K562 (cell line): ENCODE measurements at regions not wholly inside any gene's neighbourhood (a gene's known extent, or its start where the extent isn't known, plus 50 kb on each side); places are given as distances from the start of the nearest gene placed in this dataset.

Source experiments
- ATAC-seq: fragments of 200-7000 bp; cut with Tn5 transposase; 3 replicates; pipeline ENCODE4 v1.9.1; 2020; ENCODE audit warnings: moderate library complexity
- BruUV-seq: library from RNA; stranded (reverse); fragments of 400-500 nt; replicated peaks from 2 replicates; lab custom pipeline; 2021; lab: Mats Ljungman, UMichigan
- CTCF ChIA-PET: fragments of 300-600 bp; formaldehyde crosslinking; extraction: SDS; loops from one replicate; lab custom pipeline; 2021; ENCODE audit warnings: low intra/inter-chr PET ratio; lab: Yijun Ruan, JAX
- POLR2A ChIA-PET: fragments of 300-600, 350-650 bp; sonication (Branson Sonifier 250); formaldehyde crosslinking; extraction: SDS; loops from one replicate; lab custom pipeline; 2021; ENCODE audit warnings: antibody characterized with exemption, inconsistent platforms; lab: Yijun Ruan, JAX
- DNase-seq, 4 experiments: peaks; one replicate each; pipeline versions ENCODE4 v3.0.0 to v3.0.0-alpha.2; 2011 to 2018; ENCODE audit warnings: low spot score in 3 of 4, mixed read lengths in 3 of 4; ENCODE audit errors: extremely low read depth in 1 of 4
- FAIRE-seq: peaks from 2 replicates; lab custom pipeline; 2011; peaks lifted over from hg19 to GRCh38; lab: Jason Lieb, UNC
- H2AFZ ChIP-seq: 2 replicates; pipeline ENCODE4 v1.6.0; 2011; ENCODE audit warnings: low read depth, low read length, control low read depth, inconsistent platforms
- H3K27ac ChIP-seq: fragments of 200-600 bp; 3 replicates; pipeline ENCODE4 v1.8.0; 2011; ENCODE audit warnings: low read depth, mild to moderate bottlenecking, control low read depth, inconsistent platforms, low read length, moderate library complexity, mixed read lengths; ENCODE audit errors: extremely low read depth
- H3K27me3 ChIP-seq, 2 experiments: fragments of 300-600 bp in 1 of 2; 2 replicates in 1 of 2; 3 replicates in 1 of 2; pipeline versions ENCODE4 v1.6.0 to v1.8.0; 2011; ENCODE audit warnings: inconsistent platforms in 2 of 2, low read length in 2 of 2, mild to moderate bottlenecking in 1 of 2, mixed read lengths in 1 of 2, moderate library complexity in 1 of 2; ENCODE audit not compliant: control insufficient read depth in 2 of 2, insufficient read depth in 2 of 2
- H3K36me3 ChIP-seq: fragments of 300-600 bp; 3 replicates; pipeline ENCODE4 v1.8.0; 2011; ENCODE audit warnings: mild to moderate bottlenecking, low read length, inconsistent platforms; ENCODE audit not compliant: control insufficient read depth, insufficient read depth
- H3K4me1 ChIP-seq, 2 experiments: fragments of 200-600 bp in 1 of 2; replicated peaks in 1 of 2; 2 replicates in 1 of 2; 3 replicates in 1 of 2; pipeline versions ENCODE4 v1.5.1 to v1.8.0; 2011; ENCODE audit warnings: inconsistent platforms in 2 of 2, low read length in 2 of 2, mild to moderate bottlenecking in 1 of 2, mixed read lengths in 1 of 2, moderate library complexity in 1 of 2; ENCODE audit not compliant: control insufficient read depth in 2 of 2, insufficient read depth in 2 of 2
- H3K4me2 ChIP-seq: 2 replicates; pipeline ENCODE4 v1.6.1; 2011; ENCODE audit warnings: low read length, control low read depth, inconsistent platforms, mixed read lengths; ENCODE audit not compliant: insufficient read depth
- H3K4me3 ChIP-seq: fragments of 200-600 bp; sonication (generic), shearing (Covaris generic); 2 replicates; pipeline ENCODE4 v1.5.1; 2016; ENCODE audit warnings: control low read depth, inconsistent platforms
- H3K79me2 ChIP-seq: fragments of 200-600 bp; 3 replicates; pipeline ENCODE4 v1.8.0; 2011; ENCODE audit warnings: low read length, inconsistent platforms; ENCODE audit not compliant: control insufficient read depth, insufficient read depth
- H3K9ac ChIP-seq, 2 experiments: 2 replicates each; pipeline versions ENCODE4 v1.6.0 to v1.6.1; 2011; ENCODE audit warnings: low read depth in 2 of 2, low read length in 2 of 2, control low read depth in 1 of 2, inconsistent platforms in 1 of 2, mild to moderate bottlenecking in 1 of 2, mixed read lengths in 1 of 2; ENCODE audit not compliant: insufficient read depth in 1 of 2
- H3K9me1 ChIP-seq: one replicate; pipeline ENCODE4 v1.6.0; 2011; ENCODE audit warnings: inconsistent platforms, mild to moderate bottlenecking, low read length, moderate library complexity; ENCODE audit not compliant: control insufficient read depth, insufficient read depth
- H3K9me3 ChIP-seq: replicated peaks from 2 replicates; pipeline ENCODE4 v1.5.1; 2011; ENCODE audit warnings: low read depth, low read length, inconsistent platforms; ENCODE audit not compliant: control insufficient read depth, insufficient read depth
- H4K20me1 ChIP-seq: replicated peaks from 2 replicates; pipeline ENCODE4 v1.6.1; 2011; ENCODE audit warnings: low read length, inconsistent platforms, mixed read lengths; ENCODE audit not compliant: control insufficient read depth, insufficient read depth
- FOXA1 ChIP-seq: fragments of 450-650 bp; IDR thresholded peaks from 2 replicates; pipeline ENCODE4 v1.6.1; 2016; ENCODE audit warnings: mild to moderate bottlenecking, borderline replicate concordance
- HDAC3 ChIP-seq: fragments of 450-650 bp; IDR thresholded peaks from 2 replicates; pipeline ENCODE4 v1.6.1; 2018; ENCODE audit warnings: borderline replicate concordance, mild to moderate bottlenecking, moderate library complexity; ENCODE audit not compliant: partially characterized antibody
- HEY1 ChIP-seq: fragments of 250-450 bp; sonication (Bioruptor Pico); IDR thresholded peaks from 2 replicates; pipeline ENCODE4 v1.5.0; 2020; ENCODE audit warnings: mild to moderate bottlenecking, moderate library complexity, borderline replicate concordance
- KAT2B ChIP-seq: IDR thresholded peaks from one replicate; pipeline ENCODE4 v1.6.1; 2012; ENCODE audit warnings: low read depth, mild to moderate bottlenecking, control low read depth, inconsistent platforms, low read length, moderate library complexity
- KDM4B ChIP-seq, 2 experiments: fragments of 450-650 bp in 1 of 2; sonication (generic) in 1 of 2; IDR thresholded peaks; 2 replicates each; pipeline ENCODE4 v1.6.1; 2016 to 2017; ENCODE audit warnings: borderline replicate concordance in 2 of 2, antibody characterized with exemption in 1 of 2, low read depth in 1 of 2, mild to moderate bottlenecking in 1 of 2
- MAZ ChIP-seq, 2 experiments: fragments of 450-650 bp in 1 of 2; sonication (generic) in 1 of 2; formaldehyde crosslinking; IDR thresholded peaks in 1 of 2; conservative IDR thresholded peaks in 1 of 2; 2 replicates each; pipeline versions ENCODE4 v1.4.0 to v1.5.0; 2020; ENCODE audit warnings: mild to moderate bottlenecking in 1 of 2, missing genetic modification reagents in 1 of 2
- NR3C1 ChIP-seq: sonication (generic); formaldehyde crosslinking; IDR thresholded peaks from 2 replicates; pipeline ENCODE4 v1.8.1; 2022; ENCODE audit warnings: missing genetic modification reagents
- RBM17 ChIP-seq: fragments of 200-400 bp; formaldehyde crosslinking; IDR thresholded peaks from 2 replicates; pipeline ENCODE4 v1.6.1; 2017; ENCODE audit warnings: low read depth, mild to moderate bottlenecking, low read length, borderline replicate concordance
- SMAD1 ChIP-seq: fragments of 150-350 bp; IDR thresholded peaks from 2 replicates; pipeline ENCODE4 v1.6.1; 2014; ENCODE audit warnings: low read length, low read depth; ENCODE audit not compliant: partially characterized antibody
- SRSF1 ChIP-seq: fragments of 200-400 bp; formaldehyde crosslinking; IDR thresholded peaks from 2 replicates; pipeline ENCODE4 v1.6.1; 2017; ENCODE audit warnings: mild to moderate bottlenecking, low read depth, low read length, moderate library complexity
- ZBTB8A ChIP-seq: fragments of 450-650 bp; IDR thresholded peaks from 2 replicates; pipeline ENCODE4 v1.6.1; 2018; ENCODE audit warnings: mild to moderate bottlenecking, moderate library complexity; ENCODE audit not compliant: partially characterized antibody
- ZNF165 ChIP-seq: fragments of 250-450 bp; sonication (Bioruptor Pico); IDR thresholded peaks from 2 replicates; pipeline ENCODE4 v1.4.0; 2020; ENCODE audit warnings: borderline replicate concordance
- ZNF408 ChIP-seq: fragments of 250-450 bp; sonication (Bioruptor Pico); IDR thresholded peaks from 2 replicates; pipeline ENCODE4 v1.4.0; 2020; ENCODE audit warnings: low read depth, mild to moderate bottlenecking, moderate library complexity
- ZZZ3 ChIP-seq: fragments of 450-650 bp; IDR thresholded peaks from 2 replicates; pipeline ENCODE4 v1.6.1; 2016; ENCODE audit warnings: antibody characterized with exemption, mild to moderate bottlenecking, moderate library complexity
- WGBS: fragments of 100-300 bp; shearing (Covaris generic); methylation state at CpG from one replicate; pipeline ENCODE4 v1.1.6; 2016; ENCODE audit warnings: low coverage, mixed read lengths; ENCODE audit not compliant: insufficient coverage; ENCODE audit errors: missing lambda C conversion rate; 5-methylcytosine and 5-hydroxymethylcytosine counted together
- in situ Hi-C: fragments of 300-500 bp; cut with MboI; formaldehyde crosslinking; loops from 4 replicates; pipeline ENCODE4 v1.15.0; 2018; ENCODE audit warnings: inconsistent platforms, mixed read lengths
- intact Hi-C: fragments of 100-400 bp; cut with micrococcal nuclease; formaldehyde crosslinking; loops from 2 replicates; pipeline ENCODE4 v1.14.2; 2022
- TF ChIP-seq, protein P1 (sequence below): fragments of 200-800 bp; sonication (Bioruptor generic); IDR thresholded peaks from 2 replicates; pipeline ENCODE4 v1.6.1; 2017; ENCODE audit warnings: missing genetic modification characterization, missing compliant biosample characterization

DNA sequence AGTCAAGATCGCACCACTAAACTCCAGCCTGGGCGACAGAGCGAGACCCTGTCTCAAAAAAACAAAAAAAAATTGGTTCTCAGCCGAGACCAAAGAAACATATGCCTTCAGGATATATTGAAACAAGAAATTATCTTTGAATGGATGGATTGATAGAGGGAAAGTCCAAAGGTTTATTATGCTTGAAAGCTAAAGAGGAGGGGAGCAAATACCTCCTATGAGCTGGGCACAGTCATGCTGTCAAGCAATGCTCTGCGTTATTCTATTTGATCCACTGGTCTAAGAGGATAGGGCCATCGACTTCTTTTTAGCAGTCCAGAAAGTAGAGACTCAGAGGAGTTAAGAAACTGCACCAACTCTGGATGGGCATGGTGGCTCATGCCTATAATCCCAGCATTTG lies 85.9 kb upstream of the SLC34A2 start:
- H4K20me1 ChIP-seq = no peaks in the 10 kb centered on the region; the same call in 1 of the 2 replicates
- no peak overlapping the region for H2AFZ ChIP-seq
- no peaks in the 10 kb centered on the region for H3K79me2 ChIP-seq
- intact Hi-C loops = no loop called here
- no peak overlapping the region for H3K4me3 ChIP-seq
- FAIRE-seq (no peak), ATAC-seq (no peak), DNase-seq (no peak)
- H3K4me1 ChIP-seq = no peaks in the 10 kb centered on the region
- POLR2A ChIA-PET = no interaction called here
- no TSS peak for BruUV-seq
- WGBS = 0% methylated on average over 6 of the region's 6 CpGs
- H3K9me1 ChIP-seq = no peaks in the 10 kb centered on the region
- H3K27ac ChIP-seq = no peak overlapping the region
- H3K9me3 ChIP-seq = no peaks in the 10 kb centered on the region
- in situ Hi-C loops = no loop called here
- H3K9ac ChIP-seq = no peak overlapping the region
- H3K27me3 ChIP-seq = peaks cover 16 to 35% of the 10 kb centered on the region in 2 experiments; a peak in 4 of 5 replicates
- H3K36me3 ChIP-seq = no peaks in the 10 kb centered on the region
- TF ChIP-seq SRSF1 (no peak), HEY1 (CRISPR knock-in tag) (no peak)
- no peak overlapping the region for H3K4me2 ChIP-seq
- CTCF ChIA-PET = no interaction called here

- Histone ChIP-seq H3K4me1 (no peaks in the 10 kb centered on the region), H3K79me2 (no peaks in the 10 kb centered on the region), H3K4me2 (no peak overlapping the region), H3K27ac (no peak overlapping the region), H2AFZ (no peak overlapping the region), H3K4me3 (no peak overlapping the region), H3K9ac (no peak overlapping the region), H4K20me1 (no peaks in the 10 kb centered on the region), H3K9me1 (no peaks in the 10 kb centered on the region), H3K36me3 (no peaks in the 10 kb centered on the region), H3K9me3 (no peaks in the 10 kb centered on the region), H3K27me3 (peaks cover 23 to 48% of the 10 kb centered on the region in 2 experiments)
- ChIA-PET CTCF (no interaction called here), POLR2A (interaction anchor here (1.0 kb wide), 1 partner anchor 9 kb away, joined by 3 read pairs; no protein-coding TSS in a partner anchor)
- no TSS peak for BruUV-seq
- intact Hi-C loops (no loop called here), in situ Hi-C loops (no loop called here)
- ATAC-seq (no peak), FAIRE-seq (no peak), DNase-seq (no peak)
- 2% methylated on average over 2 of the region's 2 CpGs for WGBS
- TF ChIP-seq HDAC3 = no peak
- TF ChIP-seq RBM17 = no peak
- TF ChIP-seq ZBTB8A = no peak
- no peak for TF ChIP-seq KDM4B (IDR thresholded peaks at IDR 0.05; ENCODE audit: borderline replicate concordance in 2 of 2, low read depth in 1 of 2)
- TF ChIP-seq ZNF165 = no peak
- TF ChIP-seq, protein P1, sequence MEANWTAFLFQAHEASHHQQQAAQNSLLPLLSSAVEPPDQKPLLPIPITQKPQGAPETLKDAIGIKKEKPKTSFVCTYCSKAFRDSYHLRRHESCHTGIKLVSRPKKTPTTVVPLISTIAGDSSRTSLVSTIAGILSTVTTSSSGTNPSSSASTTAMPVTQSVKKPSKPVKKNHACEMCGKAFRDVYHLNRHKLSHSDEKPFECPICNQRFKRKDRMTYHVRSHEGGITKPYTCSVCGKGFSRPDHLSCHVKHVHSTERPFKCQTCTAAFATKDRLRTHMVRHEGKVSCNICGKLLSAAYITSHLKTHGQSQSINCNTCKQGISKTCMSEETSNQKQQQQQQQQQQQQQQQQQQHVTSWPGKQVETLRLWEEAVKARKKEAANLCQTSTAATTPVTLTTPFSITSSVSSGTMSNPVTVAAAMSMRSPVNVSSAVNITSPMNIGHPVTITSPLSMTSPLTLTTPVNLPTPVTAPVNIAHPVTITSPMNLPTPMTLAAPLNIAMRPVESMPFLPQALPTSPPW = no peak
- TF ChIP-seq MAZ (CRISPR knock-in tag; conservative IDR thresholded peaks at IDR 0.05 in 1 of 2, IDR thresholded peaks at IDR 0.05 in 1 of 2) = no peak
- TF ChIP-seq ZZZ3 = no peak
- TF ChIP-seq FOXA1 = no peak
- TF ChIP-seq SMAD1 = no peak
- TF ChIP-seq ZNF408 (CRISPR knock-in tag) = no peak
- no peak for TF ChIP-seq KAT2B
- TF ChIP-seq NR3C1 = no peak
Measured at GRCh38 chr4:25575611-25576010, 80.0 kb upstream of the SLC34A2 start.
